PFSK-1 (cell line): ENCODE measurements at regions not wholly inside any gene's neighbourhood (a gene's known extent, or its start where the extent isn't known, plus 50 kb on each side); places are given as distances from the start of the nearest gene placed in this dataset.

Source experiments
- FOXP2 ChIP-seq: optimal IDR thresholded peaks from 2 replicates; pipeline ENCODE3; 2011; ENCODE audit warnings: borderline replicate concordance, control low read depth, inconsistent platforms; ENCODE audit not compliant: insufficient read depth; ENCODE audit errors: extremely low read length, extremely low read depth
- POLR2AphosphoS5 ChIP-seq: IDR thresholded peaks from 2 replicates; pipeline ENCODE4 v1.6.1; 2012; ENCODE audit warnings: low read depth, mild to moderate bottlenecking, control low read depth, low read length, moderate library complexity
- REST ChIP-seq, 2 experiments: IDR thresholded peaks; 2 replicates each; pipeline versions ENCODE4 v1.6.1 to v1.8.0; 2011 to 2012; ENCODE audit warnings: low read depth in 2 of 2, low read length in 2 of 2, control low read depth in 1 of 2, inconsistent platforms in 1 of 2, mild to moderate bottlenecking in 1 of 2, moderate library complexity in 1 of 2; ENCODE audit not compliant: insufficient read depth in 1 of 2
- SIN3A ChIP-seq: IDR thresholded peaks from 2 replicates; pipeline ENCODE4 v1.6.1; 2012; ENCODE audit warnings: mild to moderate bottlenecking, low read length, moderate library complexity, borderline replicate concordance; ENCODE audit not compliant: insufficient read depth
- TAF1 ChIP-seq: IDR thresholded peaks from 2 replicates; pipeline ENCODE4 v1.6.1; 2012; ENCODE audit warnings: low read length, control low read depth, borderline replicate concordance; ENCODE audit not compliant: insufficient read depth

DNA sequence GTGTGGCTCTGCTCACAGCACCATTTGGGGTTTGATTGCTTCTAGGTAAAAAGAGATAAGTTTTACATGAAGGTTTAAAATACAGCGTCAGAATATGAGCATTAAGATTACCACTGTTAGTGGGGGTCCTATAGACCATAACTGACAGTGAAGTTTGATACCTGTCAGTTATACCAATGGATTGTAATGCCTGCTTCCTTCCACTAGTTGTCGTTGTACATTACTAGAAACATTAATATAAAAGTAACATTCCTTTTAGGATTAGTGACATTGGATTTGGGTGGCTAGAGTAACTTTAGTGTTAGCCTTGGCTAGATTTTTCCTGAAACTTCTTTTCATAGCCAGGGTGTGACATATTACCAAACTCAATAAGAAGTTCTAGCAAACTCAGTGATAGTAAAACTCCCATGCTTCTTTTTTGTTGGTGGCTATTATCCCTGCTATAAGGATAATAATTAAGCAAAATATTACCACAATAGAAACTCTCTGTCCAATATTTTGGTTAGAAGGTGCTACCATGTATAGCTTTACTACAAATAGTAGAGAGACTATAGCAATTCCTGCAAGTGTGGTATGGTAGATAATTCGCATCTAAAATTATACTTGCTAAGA is 57.1 kb downstream of the FAM181B start:
- no peak for TF ChIP-seq FOXP2
- TF ChIP-seq SIN3A, result no peak
- no peak for TF ChIP-seq REST (IDR thresholded peaks at IDR 0.05; ENCODE audit: insufficient read depth in 1 of 2, low read depth in 2 of 2, low read length in 2 of 2)
- TF ChIP-seq TAF1, result no peak
- TF ChIP-seq POLR2AphosphoS5, result no peak

DNA sequence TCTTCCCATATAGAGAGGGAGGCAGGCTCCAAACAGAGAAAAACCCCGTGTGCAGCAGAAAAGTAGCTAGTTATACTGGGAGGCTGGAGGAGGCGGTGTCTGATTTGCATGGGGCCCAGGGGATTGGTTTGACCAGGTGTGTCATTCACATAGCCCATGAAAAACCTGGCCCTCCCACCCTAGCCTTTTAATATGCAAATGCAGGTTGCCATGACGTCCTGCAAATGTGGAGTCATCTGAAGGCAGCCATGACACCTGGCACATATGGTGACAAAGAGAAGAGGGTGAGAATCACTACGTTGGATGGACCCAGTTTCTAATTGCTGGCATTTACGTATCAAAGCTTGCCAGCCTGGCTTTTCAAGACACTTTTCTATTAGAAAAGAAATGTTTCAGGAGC is 57.8 kb downstream of the FAM181B start:
- TF ChIP-seq REST (IDR thresholded peaks at IDR 0.05; ENCODE audit: insufficient read depth in 1 of 2, low read depth in 2 of 2, low read length in 2 of 2), result no peak
- TF ChIP-seq SIN3A, result no peak
- TF ChIP-seq TAF1, result no peak
- no peak for TF ChIP-seq POLR2AphosphoS5
- no peak for TF ChIP-seq FOXP2

- TF ChIP-seq SIN3A (no peak), POLR2AphosphoS5 (no peak), FOXP2 (no peak), REST (IDR thresholded peaks at IDR 0.05; ENCODE audit: insufficient read depth in 1 of 2, low read depth in 2 of 2, low read length in 2 of 2) (no peak), TAF1 (no peak)
Observed at GRCh38 chr11:82673631-82674030, 60.0 kb downstream of the FAM181B start.

GRCh38 chr11:82671451-82671850 is 62.2 kb downstream of the FAM181B start:
- TF ChIP-seq REST (IDR thresholded peaks at IDR 0.05; ENCODE audit: insufficient read depth in 1 of 2, low read depth in 2 of 2, low read length in 2 of 2), result no peak
- TF ChIP-seq TAF1, result no peak
- TF ChIP-seq POLR2AphosphoS5, result no peak
- no peak for TF ChIP-seq FOXP2
- no peak for TF ChIP-seq SIN3A

- TF ChIP-seq REST (IDR thresholded peaks at IDR 0.05; ENCODE audit: insufficient read depth in 1 of 2, low read depth in 2 of 2, low read length in 2 of 2), result no peak
- no peak for TF ChIP-seq TAF1
- TF ChIP-seq FOXP2, result no peak
- no peak for TF ChIP-seq SIN3A
- no peak for TF ChIP-seq POLR2AphosphoS5
Observed at GRCh38 chr11:82663535-82663934, 70.1 kb downstream of the FAM181B start.
